Naive thymus-derived CD4-positive, alpha-beta T cell (primary cell): ENCODE measurements at regions not wholly inside any gene's neighbourhood (a gene's known extent, or its start where the extent isn't known, plus 50 kb on each side); places are given as distances from the start of the nearest gene placed in this dataset.

Source experiments
- ATAC-seq: fragments of 150-1000 bp; cut with Tn5 transposase; 2 replicates; pipeline ENCODE4 v1.10.0; 2021; ENCODE audit warnings: mild to moderate bottlenecking, moderate library complexity
- CTCF ChIA-PET: fragments of 350-600 bp; sonication (Branson Sonifier 250); formaldehyde crosslinking; loops from one replicate; lab custom pipeline; 2021; ENCODE audit warnings: antibody characterized with exemption; lab: Charles Lee
- POLR2A ChIA-PET: fragments of 350-600 bp; sonication (Branson Sonifier 250); formaldehyde crosslinking; loops from one replicate; lab custom pipeline; 2021; ENCODE audit warnings: antibody characterized with exemption, inconsistent platforms; lab: Charles Lee
- DNase-seq, 9 donors: peaks; one replicate each; pipeline versions ENCODE4 v3.0.0 to v3.0.0-alpha.2; 2020 to 2022; ENCODE audit warnings: mixed read lengths in 1 of 9
- H3K27ac ChIP-seq: one replicate; pipeline ENCODE4 v1.7.0; 2013; ENCODE audit warnings: mild to moderate bottlenecking, low read depth, low read length, moderate library complexity
- H3K27me3 ChIP-seq, 2 donors: one replicate each; pipeline ENCODE4 v1.7.0; 2013; ENCODE audit warnings: low read length in 2 of 2, mild to moderate bottlenecking in 2 of 2, moderate library complexity in 2 of 2; ENCODE audit not compliant: control insufficient read depth in 2 of 2, insufficient read depth in 2 of 2
- H3K36me3 ChIP-seq, 3 experiments: 1 replicate in 2 of 3; 2 replicates in 1 of 3; pipeline ENCODE4 v1.7.0; 2013; ENCODE audit warnings: low read length in 3 of 3, mild to moderate bottlenecking in 3 of 3, moderate library complexity in 1 of 3; ENCODE audit not compliant: insufficient read depth in 3 of 3, control insufficient read depth in 2 of 3
- H3K4me1 ChIP-seq, 2 donors: one replicate each; pipeline ENCODE4 v1.7.0; 2013; ENCODE audit warnings: low read length in 2 of 2, mild to moderate bottlenecking in 2 of 2, moderate library complexity in 1 of 2; ENCODE audit not compliant: control insufficient read depth in 2 of 2, insufficient read depth in 2 of 2
- H3K4me3 ChIP-seq: 2 replicates; pipeline ENCODE4 v1.7.0; 2013; ENCODE audit warnings: mild to moderate bottlenecking, low read length
- H3K9me3 ChIP-seq, 3 experiments: 1 replicate in 2 of 3; 2 replicates in 1 of 3; pipeline ENCODE4 v1.7.0; 2013; ENCODE audit warnings: low read length in 3 of 3; ENCODE audit not compliant: control insufficient read depth in 2 of 3
- H3K27ac Mint-ChIP-seq, 9 donors: one replicate each; pipeline ENCODE4 v1.8.0; 2020 to 2022; ENCODE audit warnings: mixed read lengths in 9 of 9, mild to moderate bottlenecking in 8 of 9, moderate library complexity in 5 of 9, inconsistent platforms in 2 of 9
- H3K27me3 Mint-ChIP-seq, 5 donors: one replicate each; pipeline ENCODE4 v1.8.0; 2021 to 2022; ENCODE audit warnings: mixed read lengths in 5 of 5, mild to moderate bottlenecking in 1 of 5
- H3K36me3 Mint-ChIP-seq, 5 donors: one replicate each; pipeline ENCODE4 v1.8.0; 2020 to 2022; ENCODE audit warnings: mixed read lengths in 5 of 5, mild to moderate bottlenecking in 3 of 5, inconsistent platforms in 1 of 5
- H3K4me1 Mint-ChIP-seq, 7 donors: one replicate each; pipeline ENCODE4 v1.8.0; 2020 to 2022; ENCODE audit warnings: mixed read lengths in 7 of 7, mild to moderate bottlenecking in 3 of 7, inconsistent platforms in 1 of 7
- H3K4me3 Mint-ChIP-seq, 10 donors: one replicate each; pipeline ENCODE4 v1.8.0; 2020 to 2022; ENCODE audit warnings: mild to moderate bottlenecking in 10 of 10, mixed read lengths in 10 of 10, moderate library complexity in 6 of 10, inconsistent platforms in 2 of 10
- H3K9me3 Mint-ChIP-seq, 11 donors: one replicate each; pipeline ENCODE4 v1.8.0; 2020 to 2022; ENCODE audit warnings: mixed read lengths in 11 of 11, mild to moderate bottlenecking in 4 of 11, inconsistent platforms in 1 of 11, moderate library complexity in 1 of 11
- intact Hi-C, 2 donors: fragments of 100-400 bp; cut with micrococcal nuclease; formaldehyde crosslinking; loops; one replicate each; pipeline ENCODE4 v1.15.1; 2023

DNA sequence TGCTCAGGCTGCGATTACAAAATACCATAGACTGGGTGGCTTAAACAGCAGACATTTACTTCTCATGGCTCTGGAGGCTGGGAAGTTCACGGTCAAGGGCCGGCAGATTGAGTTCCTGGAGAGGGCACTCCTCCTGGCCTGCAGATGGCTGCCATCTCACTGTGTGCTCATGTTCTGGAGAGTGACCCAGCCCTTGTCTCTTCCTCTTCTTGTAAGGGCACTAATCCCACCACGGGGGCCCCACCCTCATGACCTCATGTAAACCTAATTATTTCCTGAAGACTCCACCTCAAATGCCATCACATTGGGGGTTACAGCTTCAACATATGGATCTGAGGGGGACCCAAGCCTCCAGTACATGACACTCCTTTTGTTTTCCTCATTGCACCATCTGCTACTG lies 56.0 kb upstream of the CLDN10 start:
- Mint-ChIP-seq H3K9me3 (peaks cover 0 to 22% (median 7%) of the 10 kb centered on the region in 11 donors), H3K27me3 (peaks cover 0 to 23% (median 15%) of the 10 kb centered on the region in 5 donors), H3K27ac (no peak overlapping the region), H3K36me3 (peaks cover 0 to 10% (median 4%) of the 10 kb centered on the region in 5 donors), H3K4me1 (peaks cover 0 to 4% (median 0%) of the 10 kb centered on the region in 7 donors), H3K4me3 (no peak overlapping the region)
- POLR2A ChIA-PET = no interaction called here
- H3K4me1 ChIP-seq = no peaks in the 10 kb centered on the region
- intact Hi-C loops = no loop called here
- ATAC-seq (no peak), DNase-seq (no peak)
- no peaks in the 10 kb centered on the region for H3K9me3 ChIP-seq
- H3K4me3 ChIP-seq = no peak overlapping the region
- CTCF ChIA-PET = no interaction called here
- H3K27me3 ChIP-seq = no peaks in the 10 kb centered on the region
- H3K27ac ChIP-seq = no peak overlapping the region
- no peaks in the 10 kb centered on the region for H3K36me3 ChIP-seq

DNA sequence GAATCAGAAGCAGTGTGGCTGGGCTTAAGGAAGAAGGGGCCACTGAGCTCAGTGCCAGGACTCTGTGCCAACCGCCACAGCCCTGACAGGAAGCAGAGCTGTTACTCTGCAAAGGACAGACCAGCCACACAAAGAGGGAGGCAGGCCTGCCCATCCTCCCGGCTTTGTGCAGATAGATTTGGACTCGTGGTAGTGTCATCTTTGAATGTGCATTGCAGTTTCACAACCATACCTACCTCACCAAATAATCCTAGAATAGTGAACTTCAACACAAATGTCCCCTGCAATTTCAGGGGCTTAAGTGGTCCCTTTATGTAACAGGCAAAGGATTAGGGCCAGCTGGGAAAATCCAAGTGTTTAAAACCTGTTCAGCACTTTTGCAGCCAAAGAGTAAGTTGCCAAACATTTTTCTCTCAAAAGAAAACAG lies 55.1 kb upstream of the CLDN10 start:
- Mint-ChIP-seq H3K27ac (no peak overlapping the region), H3K36me3 (peaks cover 0 to 14% (median 4%) of the 10 kb centered on the region in 5 donors), H3K4me3 (no peak overlapping the region), H3K4me1 (peaks cover 0 to 4% (median 0%) of the 10 kb centered on the region in 7 donors), H3K9me3 (peaks cover 0 to 26% (median 8%) of the 10 kb centered on the region in 11 donors), H3K27me3 (peaks cover 0 to 23% (median 14%) of the 10 kb centered on the region in 5 donors)
- ChIA-PET POLR2A (no interaction called here), CTCF (interaction anchor here (1.0 kb wide), 1 partner anchor 126 kb away, joined by 4 read pairs; no protein-coding TSS in a partner anchor)
- H3K4me1 ChIP-seq = no peaks in the 10 kb centered on the region
- H3K27ac ChIP-seq = no peak overlapping the region
- no peak for DNase-seq
- H3K4me3 ChIP-seq = no peak overlapping the region
- H3K27me3 ChIP-seq = no peaks in the 10 kb centered on the region
- intact Hi-C loops = no loop called here
- H3K36me3 ChIP-seq = no peaks in the 10 kb centered on the region
- no peaks in the 10 kb centered on the region for H3K9me3 ChIP-seq
- no peak for ATAC-seq

DNA sequence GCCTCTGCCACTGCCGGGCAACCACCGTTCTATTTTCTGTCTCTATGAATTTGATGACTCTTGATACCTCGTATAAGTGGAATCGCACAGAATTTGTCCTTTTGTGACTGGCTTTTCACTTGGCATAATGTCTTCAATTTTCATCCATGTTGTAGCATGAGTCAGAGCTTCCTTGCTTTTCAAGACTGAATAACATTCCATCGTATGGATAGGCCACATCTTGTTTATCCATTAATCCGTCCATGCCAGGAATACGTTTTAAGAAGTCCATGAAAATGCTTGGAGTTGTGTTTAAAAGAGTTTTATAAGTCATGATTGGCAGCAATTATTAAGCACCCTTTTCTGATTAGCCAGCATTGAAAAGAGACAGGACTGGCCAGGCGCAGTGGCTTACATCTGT lies 53.6 kb upstream of the CLDN10 start:
- H3K27ac ChIP-seq = no peak overlapping the region
- peaks cover 0 to 3% (median 0%) of the 10 kb centered on the region in 7 donors for H3K4me1 Mint-ChIP-seq
- peaks cover 0 to 13% (median 4%) of the 10 kb centered on the region in 5 donors for H3K36me3 Mint-ChIP-seq
- POLR2A ChIA-PET = no interaction called here
- ATAC-seq = no peak
- no peak overlapping the region for H3K4me3 ChIP-seq
- peaks cover 0 to 26% (median 8%) of the 10 kb centered on the region in 11 donors for H3K9me3 Mint-ChIP-seq
- H3K27me3 Mint-ChIP-seq = peaks cover 0 to 16% (median 10%) of the 10 kb centered on the region in 5 donors
- intact Hi-C loops = no loop called here
- H3K9me3 ChIP-seq = no peaks in the 10 kb centered on the region
- CTCF ChIA-PET = no interaction called here
- DNase-seq = no peak
- H3K27me3 ChIP-seq = no peaks in the 10 kb centered on the region
- no peak overlapping the region for H3K4me3 Mint-ChIP-seq
- no peaks in the 10 kb centered on the region for H3K4me1 ChIP-seq
- H3K27ac Mint-ChIP-seq = no peak overlapping the region
- no peaks in the 10 kb centered on the region for H3K36me3 ChIP-seq

DNA sequence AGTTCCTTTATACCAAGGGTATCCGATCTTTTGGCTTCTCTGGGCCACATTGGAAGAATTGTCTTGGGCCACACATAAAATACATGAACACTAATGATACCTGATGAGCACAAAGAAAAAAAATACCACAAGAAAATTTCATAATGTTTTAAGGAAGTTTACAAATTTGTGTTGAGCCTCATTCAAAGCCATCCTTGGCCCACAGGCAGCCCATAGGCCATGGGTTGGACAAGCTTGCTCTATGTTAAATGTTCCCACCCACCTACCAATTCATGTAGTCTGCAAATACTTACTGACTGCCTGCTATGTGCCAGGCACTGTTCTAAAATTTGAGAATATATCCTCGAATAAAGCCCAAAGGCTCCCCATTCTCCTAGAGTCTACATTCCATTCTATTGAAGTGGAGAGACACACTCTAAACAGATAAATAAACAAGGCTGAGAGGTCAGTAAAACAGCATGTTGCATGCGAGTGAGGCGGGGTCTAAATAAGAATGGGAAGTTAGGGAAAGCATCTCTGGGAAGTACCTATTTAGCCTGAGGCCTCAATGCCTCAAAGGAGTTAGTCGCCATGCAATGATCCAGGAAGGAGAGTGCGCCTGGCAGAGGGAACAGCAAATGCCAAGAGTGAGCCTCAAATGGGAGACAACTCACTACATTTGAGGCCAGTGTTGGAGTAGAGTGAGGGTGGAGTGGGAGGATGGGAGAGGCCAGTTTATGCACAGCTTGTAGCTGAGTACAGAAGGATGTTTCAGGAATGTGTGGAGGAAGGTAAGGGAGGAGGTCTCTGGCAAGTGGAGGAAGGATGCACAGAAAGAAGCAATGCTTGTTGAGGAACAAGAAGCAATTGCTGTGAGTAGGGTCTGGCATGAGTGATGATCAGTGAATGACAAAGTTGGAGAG lies 52.5 kb upstream of the CLDN10 start:
- POLR2A ChIA-PET = no interaction called here
- DNase-seq = no peak
- no peaks in the 10 kb centered on the region for H3K4me1 Mint-ChIP-seq
- H3K4me3 ChIP-seq = no peak overlapping the region
- no peaks in the 10 kb centered on the region for H3K4me1 ChIP-seq
- ATAC-seq = no peak
- no peaks in the 10 kb centered on the region for H3K27me3 ChIP-seq
- H3K36me3 ChIP-seq = no peaks in the 10 kb centered on the region
- H3K27ac ChIP-seq = no peak overlapping the region
- CTCF ChIA-PET = no interaction called here
- no peak overlapping the region for H3K27ac Mint-ChIP-seq
- no peaks in the 10 kb centered on the region for H3K9me3 ChIP-seq
- peaks cover 0 to 26% (median 8%) of the 10 kb centered on the region in 11 donors for H3K9me3 Mint-ChIP-seq
- H3K4me3 Mint-ChIP-seq = no peak overlapping the region
- peaks cover 0 to 10% (median 4%) of the 10 kb centered on the region in 5 donors for H3K36me3 Mint-ChIP-seq
- peaks cover 0 to 12% (median 5%) of the 10 kb centered on the region in 5 donors for H3K27me3 Mint-ChIP-seq
- intact Hi-C loops = no loop called here

DNA sequence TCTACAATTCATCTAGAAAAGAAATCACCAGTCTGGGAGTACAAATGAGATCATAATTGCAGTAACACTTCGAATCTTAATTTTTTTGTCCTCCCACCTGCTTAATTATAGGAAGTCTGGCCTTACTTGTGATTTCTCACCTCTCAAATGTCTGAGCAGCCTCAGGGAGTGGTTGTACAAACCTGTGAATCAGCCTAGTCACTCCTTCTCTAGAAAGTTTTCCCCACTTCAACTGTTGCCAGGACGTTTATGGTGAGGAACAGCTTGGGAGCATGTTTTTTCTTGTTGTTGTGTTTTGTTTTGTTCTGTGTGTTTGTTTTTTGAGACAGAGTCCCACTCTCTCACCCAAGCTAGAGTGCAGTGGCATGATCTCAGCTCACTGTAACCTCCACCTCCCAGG lies 50.3 kb upstream of the CLDN10 start:
- intact Hi-C loops = no loop called here
- no peaks in the 10 kb centered on the region for H3K36me3 ChIP-seq
- H3K27me3 ChIP-seq = no peaks in the 10 kb centered on the region
- H3K27ac ChIP-seq = no peak overlapping the region
- no peaks in the 10 kb centered on the region for H3K4me1 Mint-ChIP-seq
- H3K27ac Mint-ChIP-seq = peak overlapping the region in 1 of 9 donors; percentile 6
- DNase-seq = no peak
- peaks cover 0 to 17% (median 5%) of the 10 kb centered on the region in 11 donors for H3K9me3 Mint-ChIP-seq
- H3K4me3 Mint-ChIP-seq = no peak overlapping the region
- H3K27me3 Mint-ChIP-seq = peaks cover 0 to 13% (median 0%) of the 10 kb centered on the region in 5 donors
- H3K36me3 Mint-ChIP-seq = peaks cover 0 to 7% (median 0%) of the 10 kb centered on the region in 5 donors
- no peak for ATAC-seq
- ChIA-PET CTCF (no interaction called here), POLR2A (no interaction called here)
- no peak overlapping the region for H3K4me3 ChIP-seq
- no peaks in the 10 kb centered on the region for H3K4me1 ChIP-seq
- no peaks in the 10 kb centered on the region for H3K9me3 ChIP-seq
